H1 (cell line): ENCODE measurements at regions not wholly inside any gene's neighbourhood (a gene's known extent, or its start where the extent isn't known, plus 50 kb on each side); places are given as distances from the start of the nearest gene placed in this dataset.

Experiments used
- CTCF ChIA-PET: fragments of 300-600 bp; sonication (Branson Sonifier 250); formaldehyde crosslinking; loops from one replicate; lab custom pipeline; 2021; ENCODE audit not compliant: partially characterized antibody; lab: Charles Lee
- POLR2A ChIA-PET: fragments of 300-600 bp; sonication (Branson Sonifier 250); formaldehyde crosslinking; loops from one replicate; lab custom pipeline; 2021; ENCODE audit warnings: inconsistent platforms; ENCODE audit not compliant: partially characterized antibody; lab: Charles Lee
- DNase-seq, 2 experiments: peaks; one replicate each; pipeline versions ENCODE4 v3.0.0 to v3.0.0-alpha.2; 2010 to 2022; ENCODE audit warnings: low spot score in 2 of 2, low read depth in 1 of 2, mixed read lengths in 1 of 2
- FAIRE-seq: peaks from 2 replicates; lab custom pipeline; 2011; peaks lifted over from hg19 to GRCh38; lab: Jason Lieb, UNC
- H2AFZ ChIP-seq: 2 replicates; pipeline ENCODE4 v1.8.1; 2012; ENCODE audit warnings: low read length, inconsistent platforms
- H2AK5ac ChIP-seq: 2 replicates; pipeline ENCODE4 v1.6.1; 2013; ENCODE audit warnings: low read depth, low read length
- H2BK120ac ChIP-seq: replicated peaks from 2 replicates; pipeline ENCODE3; 2013; ENCODE audit warnings: low read depth, low read length, inconsistent platforms
- H2BK12ac ChIP-seq: 2 replicates; pipeline ENCODE4 v1.6.1; 2013; ENCODE audit warnings: low read depth, low read length
- H2BK15ac ChIP-seq: 2 replicates; pipeline ENCODE4 v1.6.1; 2013; ENCODE audit warnings: low read length
- H2BK20ac ChIP-seq: 2 replicates; pipeline ENCODE4 v1.6.1; 2013; ENCODE audit warnings: low read length
- H2BK5ac ChIP-seq: 2 replicates; pipeline ENCODE4 v1.6.1; 2013; ENCODE audit warnings: low read depth, low read length
- H3K14ac ChIP-seq: 2 replicates; pipeline ENCODE4 v1.6.1; 2013; ENCODE audit warnings: inconsistent platforms; ENCODE audit not compliant: insufficient read length
- H3K18ac ChIP-seq: 2 replicates; pipeline ENCODE4 v1.6.1; 2013; ENCODE audit warnings: low read length; ENCODE audit errors: extremely low read depth
- H3K23ac ChIP-seq: 2 replicates; pipeline ENCODE4 v1.6.1; 2013; ENCODE audit warnings: inconsistent platforms; ENCODE audit not compliant: insufficient read length
- H3K23me2 ChIP-seq: 2 replicates; pipeline ENCODE4 v1.6.1; 2013; ENCODE audit warnings: low read depth, low read length
- H3K27ac ChIP-seq: 2 replicates; pipeline ENCODE4 v1.6.1; 2011; ENCODE audit warnings: low read depth, low read length, inconsistent platforms
- H3K27me3 ChIP-seq, 4 experiments: replicated peaks in 1 of 4; 1 replicate in 1 of 4; 2 replicates in 3 of 4; pipeline versions ENCODE4 v1.6.1 to v1.8.1; 2011 to 2013; ENCODE audit warnings: low read length in 3 of 4, mild to moderate bottlenecking in 3 of 4, inconsistent platforms in 2 of 4, mixed read lengths in 2 of 4, moderate library complexity in 1 of 4; ENCODE audit not compliant: control insufficient read depth in 3 of 4, insufficient read depth in 3 of 4; ENCODE audit errors: extremely low read depth in 1 of 4
- H3K36me3 ChIP-seq, 4 experiments: 2 replicates each; pipeline versions ENCODE4 v1.6.1 to v1.8.1; 2011 to 2013; ENCODE audit warnings: mild to moderate bottlenecking in 4 of 4, low read length in 3 of 4, moderate library complexity in 2 of 4, control low read depth in 1 of 4, inconsistent platforms in 1 of 4; ENCODE audit not compliant: insufficient read depth in 4 of 4, control insufficient read depth in 2 of 4
- H3K4ac ChIP-seq: replicated peaks from 2 replicates; pipeline ENCODE3; 2013; ENCODE audit warnings: low read length, low read depth, mixed read lengths, inconsistent platforms; ENCODE audit not compliant: insufficient read length
- H3K4me1 ChIP-seq, 4 experiments: replicated peaks in 1 of 4; 1 replicate in 1 of 4; 2 replicates in 3 of 4; pipeline versions ENCODE4 v1.6.1 to v1.8.1; 2011 to 2013; ENCODE audit warnings: low read length in 3 of 4, inconsistent platforms in 2 of 4, mixed read lengths in 1 of 4; ENCODE audit not compliant: insufficient read depth in 4 of 4, control insufficient read depth in 3 of 4
- H3K4me2 ChIP-seq, 2 experiments: 2 replicates each; pipeline versions ENCODE4 v1.6.1 to v1.8.1; 2011 to 2013; ENCODE audit warnings: low read depth in 2 of 2, low read length in 2 of 2, control low read depth in 1 of 2, inconsistent platforms in 1 of 2, mild to moderate bottlenecking in 1 of 2; ENCODE audit not compliant: insufficient read depth in 1 of 2
- H3K4me3 ChIP-seq, 4 experiments: fragments of 200-600, 300-600 bp in 1 of 4; sonication (generic), shearing (Covaris generic), sonication (Bioruptor Twin) in 1 of 4; 2 replicates each; pipeline versions ENCODE4 v1.5.1 to v1.8.1; 2011 to 2016; ENCODE audit warnings: low read length in 4 of 4, low read depth in 3 of 4, control low read depth in 2 of 4, inconsistent platforms in 2 of 4, mild to moderate bottlenecking in 2 of 4, mixed read lengths in 1 of 4, moderate library complexity in 1 of 4; ENCODE audit not compliant: insufficient read depth in 2 of 4; ENCODE audit errors: extremely low read depth in 1 of 4
- H3K56ac ChIP-seq: replicated peaks from 2 replicates; pipeline ENCODE3; 2013; ENCODE audit warnings: low read depth, mild to moderate bottlenecking, mixed read lengths, low read length, inconsistent platforms; ENCODE audit not compliant: insufficient read length
- H3K79me1 ChIP-seq: 2 replicates; pipeline ENCODE4 v1.6.1; 2013; ENCODE audit warnings: low read depth, low read length, control low read depth
- H3K79me2 ChIP-seq, 2 experiments: 2 replicates each; pipeline versions ENCODE4 v1.6.1 to v1.8.1; 2012 to 2013; ENCODE audit warnings: low read length in 2 of 2, mild to moderate bottlenecking in 2 of 2, inconsistent platforms in 1 of 2; ENCODE audit not compliant: insufficient read depth in 2 of 2, control insufficient read depth in 1 of 2
- H3K9ac ChIP-seq, 4 experiments: replicated peaks in 1 of 4; 1 replicate in 1 of 4; 2 replicates in 3 of 4; pipeline versions ENCODE4 v1.6.1 to v1.8.1; 2011 to 2013; ENCODE audit warnings: low read depth in 3 of 4, low read length in 3 of 4, control low read depth in 2 of 4, mild to moderate bottlenecking in 2 of 4, moderate library complexity in 2 of 4, inconsistent platforms in 1 of 4; ENCODE audit errors: extremely low read depth in 1 of 4
- H3K9me3 ChIP-seq, 2 experiments: 2 replicates each; pipeline versions ENCODE4 v1.6.1 to v1.8.1; 2012 to 2013; ENCODE audit warnings: mild to moderate bottlenecking in 2 of 2, moderate library complexity in 2 of 2, control low read depth in 1 of 2, inconsistent platforms in 1 of 2, low read depth in 1 of 2, low read length in 1 of 2, mixed read lengths in 1 of 2; ENCODE audit not compliant: insufficient read depth in 2 of 2
- H4K20me1 ChIP-seq, 2 experiments: replicated peaks in 1 of 2; 2 replicates each; pipeline versions ENCODE3 to v1.8.1; 2011 to 2013; ENCODE audit warnings: inconsistent platforms in 2 of 2, low read length in 2 of 2, mild to moderate bottlenecking in 1 of 2; ENCODE audit not compliant: insufficient read depth in 2 of 2, control insufficient read depth in 1 of 2
- H4K5ac ChIP-seq: 2 replicates; pipeline ENCODE4 v1.6.1; 2013; ENCODE audit warnings: low read length, low read depth, mixed read lengths, inconsistent platforms; ENCODE audit not compliant: insufficient read length
- H4K8ac ChIP-seq: 2 replicates; pipeline ENCODE4 v1.8.0; 2013; ENCODE audit warnings: mild to moderate bottlenecking, moderate library complexity, low read length, inconsistent platforms; ENCODE audit not compliant: insufficient read depth; ENCODE audit errors: extremely low read depth
- H4K91ac ChIP-seq: replicated peaks from 2 replicates; pipeline ENCODE3; 2013; ENCODE audit warnings: low read length, mixed read lengths, inconsistent platforms; ENCODE audit not compliant: insufficient read length
- CEBPB ChIP-seq: IDR thresholded peaks from 2 replicates; pipeline ENCODE4 v1.6.1; 2012; ENCODE audit warnings: low read depth, low read length
- CHD2 ChIP-seq: IDR thresholded peaks from 2 replicates; pipeline ENCODE4 v1.6.1; 2012; ENCODE audit warnings: low read length, improper control_type of control experiment
- EZH2 ChIP-seq: fragments of 200-600 bp; sonication (generic); IDR thresholded peaks from 2 replicates; pipeline ENCODE4 v1.7.1; 2012; ENCODE audit warnings: low read depth, mild to moderate bottlenecking, moderate library complexity, low read length, inconsistent platforms; ENCODE audit not compliant: severe bottlenecking
- JUN ChIP-seq: IDR thresholded peaks from 2 replicates; pipeline ENCODE4 v1.6.1; 2011; ENCODE audit warnings: low read depth, mild to moderate bottlenecking, improper control_type of control experiment, low read length
- RAD21 ChIP-seq, 2 experiments: IDR thresholded peaks in 1 of 2; conservative IDR thresholded peaks in 1 of 2; 2 replicates each; pipeline ENCODE4 v1.6.1; 2011; ENCODE audit warnings: low read depth in 2 of 2, low read length in 2 of 2, improper control_type of control experiment in 1 of 2, inconsistent platforms in 1 of 2, mild to moderate bottlenecking in 1 of 2, moderate library complexity in 1 of 2
- RXRA ChIP-seq: IDR thresholded peaks from 2 replicates; pipeline ENCODE4 v1.6.1; 2011; ENCODE audit warnings: low read depth, mild to moderate bottlenecking, low read length, moderate library complexity; ENCODE audit not compliant: insufficient read depth
- SIRT6 ChIP-seq: IDR thresholded peaks from one replicate; pipeline ENCODE4 v1.7.1; 2012; ENCODE audit warnings: low read length, inconsistent platforms
- SIX5 ChIP-seq: IDR thresholded peaks from 2 replicates; pipeline ENCODE4 v1.6.1; 2011; ENCODE audit warnings: mild to moderate bottlenecking, low read depth, low read length
- TAF1 ChIP-seq: IDR thresholded peaks from 2 replicates; pipeline ENCODE4 v1.6.1; 2011; ENCODE audit warnings: mild to moderate bottlenecking, low read depth, low read length
- TAF7 ChIP-seq: optimal IDR thresholded peaks from 2 replicates; pipeline ENCODE3; 2011; ENCODE audit warnings: low read depth, mild to moderate bottlenecking, inconsistent platforms, low read length, moderate library complexity, borderline replicate concordance
- ZNF274 ChIP-seq: IDR thresholded peaks from 2 replicates; pipeline ENCODE4 v1.7.0; 2012; ENCODE audit warnings: low read length, borderline replicate concordance; ENCODE audit errors: extremely low read depth
- WGBS, 2 experiments: shearing (Covaris generic) in 1 of 2; methylation state at CpG; one replicate each; pipeline versions ENCODE4 v1.1.6 to v1.1.7; 2013 to 2015; ENCODE audit warnings: low lambda C conversion rate in 2 of 2, mixed read lengths in 2 of 2, inconsistent platforms in 1 of 2, low coverage in 1 of 2, missing lambda C conversion rate in 1 of 2; ENCODE audit not compliant: insufficient replicate concordance in 2 of 2, insufficient coverage in 1 of 2, insufficient read length in 1 of 2; ENCODE audit errors: extremely low coverage in 1 of 2, missing lambda C conversion rate in 1 of 2; 5-methylcytosine and 5-hydroxymethylcytosine counted together
- TF ChIP-seq, protein P1 (sequence below), 3 experiments: IDR thresholded peaks; 1 replicate in 2 of 3; 2 replicates in 1 of 3; pipeline versions ENCODE4 v1.5.1 to v1.6.1; 2011; ENCODE audit warnings: low read length in 3 of 3, mild to moderate bottlenecking in 3 of 3, inconsistent platforms in 2 of 3, low read depth in 1 of 3, moderate library complexity in 1 of 3; ENCODE audit not compliant: insufficient read depth in 1 of 3; ENCODE audit errors: control extremely low read depth in 1 of 3

- no peak overlapping the region for H4K5ac ChIP-seq
- no peaks in the 10 kb centered on the region for H3K36me3 ChIP-seq
- ChIA-PET POLR2A (interaction anchor here (1.4 kb wide), 1 partner anchor 10 kb away, joined by 5 read pairs; no protein-coding TSS in a partner anchor), CTCF (interaction anchor here (0.6 to 1.2 kb wide), 5 partner anchors 11 to 413 kb away, joined by 3 to 4 read pairs (median 3); no protein-coding TSS in a partner anchor)
- no peak overlapping the region for H3K4me2 ChIP-seq
- H2BK12ac ChIP-seq, result no peak overlapping the region
- no peak overlapping the region for H4K91ac ChIP-seq
- H2AK5ac ChIP-seq, result no peak overlapping the region
- no peaks in the 10 kb centered on the region for H4K20me1 ChIP-seq
- H3K4me1 ChIP-seq, result peaks cover 0 to 4% (median 3%) of the 10 kb centered on the region in 4 experiments; a peak in 5 of 7 replicates
- no peak overlapping the region for H2BK120ac ChIP-seq
- H3K23me2 ChIP-seq, result peaks cover under 1% of the 10 kb centered on the region; the same call in 1 of the 2 replicates
- no peak overlapping the region for H3K4ac ChIP-seq
- H3K56ac ChIP-seq, result no peak overlapping the region
- FAIRE-seq (no peak), DNase-seq (no peak)
- H3K18ac ChIP-seq, result no peak overlapping the region
- 98% methylated on average over 2 of the region's 2 CpGs; no CpG with 5 or more reads in 1 of the 2 experiments for WGBS, 2 experiments
- no peak overlapping the region for H2BK5ac ChIP-seq
- H3K79me2 ChIP-seq, result no peaks in the 10 kb centered on the region; a peak in 1 of 4 replicates
- H3K23ac ChIP-seq, result no peak overlapping the region
- H2AFZ ChIP-seq, result no peak overlapping the region
- no peak overlapping the region for H3K9ac ChIP-seq
- no peaks in the 10 kb centered on the region for H3K27me3 ChIP-seq
- no peak overlapping the region for H4K8ac ChIP-seq
- no peak overlapping the region for H3K4me3 ChIP-seq
- no peak overlapping the region for H3K14ac ChIP-seq
- no peak overlapping the region for H2BK20ac ChIP-seq
- H2BK15ac ChIP-seq, result no peak overlapping the region
- H3K27ac ChIP-seq, result no peak overlapping the region
- no peaks in the 10 kb centered on the region for H3K9me3 ChIP-seq
- H3K79me1 ChIP-seq, result no peaks in the 10 kb centered on the region
- TF ChIP-seq CEBPB (no peak), EZH2 (no peak), TAF7 (no peak), ZNF274 (no peak), CHD2 (no peak), TAF1 (no peak), SIX5 (no peak), JUN (no peak), RAD21 (IDR thresholded peaks at IDR 0.05 in 1 of 2, conservative IDR thresholded peaks at IDR 0.05 in 1 of 2; ENCODE audit: low read depth in 2 of 2, low read length in 2 of 2) (no peak), RXRA (no peak), SIRT6 (no peak)
- TF ChIP-seq, protein P1, sequence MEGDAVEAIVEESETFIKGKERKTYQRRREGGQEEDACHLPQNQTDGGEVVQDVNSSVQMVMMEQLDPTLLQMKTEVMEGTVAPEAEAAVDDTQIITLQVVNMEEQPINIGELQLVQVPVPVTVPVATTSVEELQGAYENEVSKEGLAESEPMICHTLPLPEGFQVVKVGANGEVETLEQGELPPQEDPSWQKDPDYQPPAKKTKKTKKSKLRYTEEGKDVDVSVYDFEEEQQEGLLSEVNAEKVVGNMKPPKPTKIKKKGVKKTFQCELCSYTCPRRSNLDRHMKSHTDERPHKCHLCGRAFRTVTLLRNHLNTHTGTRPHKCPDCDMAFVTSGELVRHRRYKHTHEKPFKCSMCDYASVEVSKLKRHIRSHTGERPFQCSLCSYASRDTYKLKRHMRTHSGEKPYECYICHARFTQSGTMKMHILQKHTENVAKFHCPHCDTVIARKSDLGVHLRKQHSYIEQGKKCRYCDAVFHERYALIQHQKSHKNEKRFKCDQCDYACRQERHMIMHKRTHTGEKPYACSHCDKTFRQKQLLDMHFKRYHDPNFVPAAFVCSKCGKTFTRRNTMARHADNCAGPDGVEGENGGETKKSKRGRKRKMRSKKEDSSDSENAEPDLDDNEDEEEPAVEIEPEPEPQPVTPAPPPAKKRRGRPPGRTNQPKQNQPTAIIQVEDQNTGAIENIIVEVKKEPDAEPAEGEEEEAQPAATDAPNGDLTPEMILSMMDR (IDR thresholded peaks at IDR 0.05; ENCODE audit: control extremely low read depth in 1 of 3, insufficient read depth in 1 of 3, low read depth in 1 of 3, low read length in 3 of 3), result no peak
These were observed 89.0 kb upstream of the PKDCC start for GRCh38 chr2:41958775-41959174.
